Activated CD4-positive, alpha-beta T cell treated with anti-CD3 and anti-CD28 coated beads, Interleukin-2, Interleukin-4, amounts not matched to agents 100 ng/mL and 50 ng/mL, durations not matched to agents 16 hours and 8 hours (primary cell): ENCODE measurements at regions not wholly inside any gene's neighbourhood (a gene's known extent, or its start where the extent isn't known, plus 50 kb on each side); places are given as distances from the start of the nearest gene placed in this dataset.

Source experiments
- DNase-seq: peaks from one replicate; pipeline ENCODE4 v3.0.0-alpha.2; 2020; ENCODE audit warnings: low spot score

DNA sequence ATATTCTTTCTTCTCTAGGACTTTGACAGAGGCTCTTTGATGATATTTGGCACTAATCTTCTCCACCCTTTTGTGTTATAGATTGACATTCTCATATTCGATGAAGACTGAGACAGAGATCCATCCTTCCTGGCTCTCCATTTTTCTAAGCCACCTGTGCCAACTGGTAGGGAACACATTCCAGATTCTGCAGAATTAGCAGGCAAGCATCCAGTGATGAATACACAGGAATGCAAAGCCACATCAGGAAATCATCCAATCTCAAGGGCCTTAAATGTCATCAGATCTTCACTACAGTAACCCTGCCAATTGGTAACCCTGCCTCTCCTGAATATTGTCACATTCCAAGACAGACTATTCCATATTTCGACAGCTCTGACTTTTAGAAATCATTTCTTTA is 718.4 kb upstream of the API5 start:
- DNase-seq = no peak

DNA sequence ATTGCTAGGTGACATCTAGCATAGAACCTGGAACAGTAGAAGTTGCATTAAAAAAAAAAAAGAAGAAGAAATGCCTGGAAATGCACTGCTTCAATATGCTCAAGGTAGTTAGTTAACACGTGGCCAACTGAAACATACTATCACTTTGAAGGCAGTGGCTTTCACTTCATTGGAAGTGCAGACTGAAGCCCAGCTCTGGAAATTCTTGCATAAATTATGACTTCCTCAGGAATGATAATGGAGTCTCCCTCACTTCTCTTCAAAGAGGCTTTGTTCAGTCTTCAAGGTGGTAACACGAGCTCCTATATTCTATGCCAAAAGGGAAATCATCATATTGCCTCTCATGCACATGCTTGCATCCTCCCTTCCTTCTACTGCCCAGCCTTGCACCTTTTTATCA is 715.9 kb upstream of the API5 start:
- no peak for DNase-seq

DNA sequence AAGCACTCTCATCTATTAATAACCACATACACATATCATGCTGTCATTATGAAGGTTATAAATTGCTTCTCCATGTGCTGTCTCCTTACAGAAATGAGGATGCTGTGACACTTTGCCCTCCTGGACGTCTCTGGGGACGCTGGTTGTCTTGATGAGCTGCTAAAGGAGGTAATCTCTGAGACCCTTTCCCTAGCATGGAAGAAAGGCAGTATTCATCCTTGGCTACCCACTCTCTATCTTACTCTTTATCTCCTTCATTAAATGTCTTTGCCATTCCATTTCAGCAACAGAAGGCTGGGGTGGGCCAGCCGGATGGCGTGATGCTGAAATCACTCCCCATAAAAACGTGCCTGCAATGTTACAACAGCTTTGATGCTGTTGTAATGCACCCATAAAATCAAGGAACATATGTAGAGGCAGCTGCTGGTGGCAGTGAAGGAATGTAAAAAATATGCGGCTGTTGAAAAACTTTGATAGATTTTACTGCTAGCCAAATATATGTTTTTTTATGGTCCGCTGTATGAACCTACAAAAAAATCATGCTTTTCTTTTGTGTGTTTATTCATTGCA is 715.1 kb upstream of the API5 start:
- DNase-seq = no peak

DNA sequence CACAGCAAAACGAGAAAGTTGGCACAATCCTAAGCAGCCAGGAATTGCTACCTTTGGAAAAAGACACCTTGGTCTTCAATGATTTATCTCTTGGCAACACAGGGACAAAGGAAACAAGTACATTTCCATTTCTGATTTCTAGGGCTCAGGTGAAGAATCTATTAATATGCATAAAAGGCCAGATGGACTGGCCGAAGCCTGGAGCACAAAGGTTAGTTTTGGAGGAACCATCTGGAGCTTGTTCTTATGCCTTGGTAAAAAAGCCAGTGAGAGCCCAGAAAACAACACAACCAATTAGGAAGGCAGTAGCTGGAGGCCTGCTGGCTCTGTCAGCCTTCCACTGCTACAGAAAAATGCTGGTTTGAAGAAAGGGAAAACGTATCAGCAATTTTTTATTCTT is 713.5 kb upstream of the API5 start:
- no peak for DNase-seq

DNA sequence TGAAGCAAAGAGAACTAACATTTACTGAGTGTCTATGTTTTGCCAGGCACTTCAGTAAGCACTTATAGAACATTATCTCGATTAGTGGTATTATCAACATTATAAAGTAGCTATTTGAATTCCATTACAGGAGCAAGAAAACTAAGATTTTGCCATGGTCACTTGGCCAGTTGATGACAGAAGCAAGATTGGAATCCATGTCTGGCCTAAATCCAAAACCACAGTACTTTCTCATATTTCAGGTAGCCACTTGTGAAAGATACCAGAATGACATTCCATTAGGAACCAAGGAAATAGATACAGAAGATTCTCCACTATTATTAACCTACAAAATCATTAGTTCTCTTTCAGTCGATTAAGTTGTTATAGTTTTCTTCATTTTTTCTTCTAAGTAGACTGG is 691.0 kb upstream of the API5 start:
- no peak for DNase-seq

DNA sequence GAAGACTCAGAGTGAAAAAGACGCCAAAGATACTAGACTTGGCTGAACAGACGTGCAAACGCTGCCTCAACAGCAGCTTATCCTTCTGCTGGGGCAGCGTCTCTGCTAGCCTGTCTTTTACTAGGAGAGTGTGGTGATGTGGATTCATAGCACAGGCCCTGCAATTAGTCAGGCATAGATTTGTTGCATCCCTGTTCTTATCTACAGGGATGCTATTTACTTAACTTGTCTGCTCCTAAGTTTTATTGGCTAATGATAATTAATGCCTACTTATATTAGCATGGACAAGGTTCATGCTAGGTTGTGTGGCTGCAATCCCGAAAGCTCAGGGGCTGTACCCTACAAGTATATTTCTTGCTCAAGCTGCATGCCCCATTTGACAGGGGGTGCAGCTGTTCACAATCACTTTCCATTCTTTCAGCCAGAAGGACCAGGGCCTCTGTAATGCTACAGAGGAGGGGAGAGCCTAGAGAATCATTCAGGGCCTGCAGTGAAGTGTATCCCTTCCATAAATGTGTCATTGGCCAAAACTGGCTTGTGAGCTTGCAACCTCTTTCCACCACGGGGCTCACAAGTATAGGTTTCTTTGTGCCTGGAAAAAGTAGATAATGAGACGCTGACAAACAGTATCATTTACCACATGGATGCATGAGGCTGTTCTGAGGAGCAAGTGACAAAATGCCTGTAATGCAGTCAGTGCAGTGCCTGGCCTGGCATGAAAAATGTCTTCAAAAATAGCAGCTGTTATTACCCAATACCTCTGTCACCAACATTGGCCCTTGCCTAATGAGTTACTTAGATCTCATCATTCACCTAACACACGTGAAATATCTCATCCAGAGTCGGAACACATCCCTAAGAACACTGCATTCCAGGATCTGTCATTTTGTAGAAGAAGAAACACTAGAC is 685.8 kb upstream of the API5 start:
- DNase-seq = no peak

DNA sequence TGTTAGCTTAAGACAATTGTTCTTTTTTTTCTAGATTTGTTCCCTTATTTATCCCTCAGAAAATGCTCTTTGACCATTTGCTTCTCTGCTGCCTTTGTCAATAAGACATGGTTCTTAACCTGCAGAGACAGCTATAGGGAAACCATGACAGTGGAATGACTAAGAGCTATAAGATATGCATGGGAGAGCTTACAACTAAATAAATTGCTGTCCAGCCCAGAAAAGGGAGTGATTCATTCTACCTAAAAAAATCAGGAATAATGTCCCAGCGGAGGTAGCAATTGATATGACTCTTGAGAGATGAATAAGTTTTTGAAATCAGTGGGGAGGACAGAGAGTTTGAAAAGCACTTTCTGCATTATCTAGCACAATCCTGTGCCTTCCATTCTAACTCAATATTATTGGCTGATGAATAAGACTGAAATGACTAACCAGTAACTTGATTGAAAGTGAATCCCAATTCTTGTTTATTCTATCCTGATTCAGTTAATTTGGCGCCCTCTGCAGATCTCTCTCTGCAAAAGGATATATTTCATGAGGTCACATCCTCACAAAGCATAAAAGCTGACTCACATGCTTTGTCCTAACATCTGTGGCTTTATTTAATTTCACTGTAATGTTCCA is 680.5 kb upstream of the API5 start:
- DNase-seq = peak; percentile 1

DNA sequence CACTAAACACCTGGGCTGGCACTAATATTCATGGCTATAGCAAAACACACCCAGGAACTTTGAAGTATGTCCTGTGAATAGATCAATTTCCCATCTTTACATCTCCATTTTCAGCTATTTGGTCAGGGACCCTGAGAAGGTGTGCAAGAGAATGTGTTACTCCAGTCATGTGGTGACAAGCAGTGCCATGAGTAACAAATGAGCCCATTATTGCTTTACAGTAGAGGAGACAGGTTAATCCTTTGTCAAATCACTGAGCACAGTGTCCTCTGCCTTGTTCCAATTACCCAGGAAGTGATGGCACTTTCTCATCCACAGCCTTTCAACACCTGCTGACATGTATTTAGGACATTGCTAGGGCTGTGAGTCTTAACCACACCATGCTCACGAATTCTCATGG is 664.8 kb upstream of the API5 start:
- no peak for DNase-seq

DNA sequence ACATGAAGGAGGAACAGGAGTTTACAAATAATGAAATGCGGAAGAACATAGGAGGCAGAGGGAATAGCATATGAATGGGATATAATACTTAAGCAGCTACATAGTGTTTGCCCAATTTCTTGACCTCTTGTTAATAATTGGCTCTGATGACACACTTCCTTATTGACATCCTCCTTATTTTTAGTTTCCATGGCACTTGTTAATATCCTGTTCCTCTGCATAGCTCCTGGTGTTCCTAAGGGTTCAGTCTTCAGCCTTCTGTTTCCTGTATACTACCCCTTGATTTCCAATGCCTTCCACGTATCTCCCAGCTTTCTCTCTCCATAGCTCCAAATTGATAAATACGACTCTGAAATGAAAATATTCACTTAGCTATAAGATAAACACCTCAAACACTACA is 663.8 kb upstream of the API5 start:
- DNase-seq = no peak

DNA sequence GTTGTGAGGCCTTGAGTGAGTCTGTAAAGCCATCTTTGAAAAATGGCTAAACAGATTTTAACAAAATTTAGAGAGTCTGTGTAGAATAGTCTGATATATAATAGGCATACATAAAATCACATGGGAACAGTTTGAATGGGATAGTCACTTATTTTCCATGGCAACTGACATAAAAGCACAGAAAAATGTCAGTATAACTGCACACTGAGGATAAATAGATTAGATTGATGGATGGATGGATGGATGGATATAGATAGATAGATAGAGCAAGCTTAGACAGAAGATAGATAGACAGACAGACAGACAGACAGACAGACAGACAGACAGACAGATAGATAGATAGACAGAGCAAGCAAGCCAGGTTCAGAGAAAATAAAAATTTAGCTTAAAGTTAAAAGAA is 660.2 kb upstream of the API5 start:
- DNase-seq = no peak

DNA sequence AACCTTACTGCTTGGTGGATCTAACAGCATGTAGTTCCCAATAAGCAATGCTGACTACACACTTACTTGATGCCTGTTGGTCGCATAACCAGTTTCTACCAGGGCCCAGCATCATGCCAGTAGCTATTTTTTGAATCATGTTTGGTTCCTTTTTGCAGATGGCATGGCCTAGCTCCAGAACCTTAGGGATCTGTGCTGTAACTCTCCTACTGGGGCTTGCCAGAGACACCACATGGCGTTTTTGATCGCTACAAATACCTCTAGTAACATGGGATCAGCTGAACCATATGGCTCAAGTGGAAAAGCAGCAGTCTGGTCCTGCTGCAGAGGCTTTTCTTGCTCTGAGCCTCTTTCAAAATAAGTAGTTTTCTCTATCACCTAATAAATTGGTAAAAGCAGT is 654.6 kb upstream of the API5 start:
- DNase-seq = no peak

DNA sequence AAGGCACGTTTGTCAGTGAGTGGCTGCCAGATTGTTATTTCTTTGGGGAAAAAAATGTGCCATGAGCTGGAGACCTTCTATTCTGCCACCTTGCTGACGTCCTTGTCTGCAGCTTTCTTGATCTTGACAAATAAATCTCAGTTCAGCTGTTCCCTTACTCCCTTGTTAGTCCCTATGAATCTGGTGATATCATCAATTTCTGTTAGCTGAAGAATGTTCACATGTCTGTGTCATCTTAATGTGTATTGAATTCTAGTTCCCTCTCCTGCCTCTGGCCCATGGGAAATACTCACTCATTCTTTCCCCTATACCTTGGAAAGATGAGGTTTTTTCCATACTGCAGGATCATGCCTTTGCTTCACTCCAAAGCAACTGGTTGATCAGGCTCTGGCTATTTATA is 649.9 kb upstream of the API5 start:
- no peak for DNase-seq

DNA sequence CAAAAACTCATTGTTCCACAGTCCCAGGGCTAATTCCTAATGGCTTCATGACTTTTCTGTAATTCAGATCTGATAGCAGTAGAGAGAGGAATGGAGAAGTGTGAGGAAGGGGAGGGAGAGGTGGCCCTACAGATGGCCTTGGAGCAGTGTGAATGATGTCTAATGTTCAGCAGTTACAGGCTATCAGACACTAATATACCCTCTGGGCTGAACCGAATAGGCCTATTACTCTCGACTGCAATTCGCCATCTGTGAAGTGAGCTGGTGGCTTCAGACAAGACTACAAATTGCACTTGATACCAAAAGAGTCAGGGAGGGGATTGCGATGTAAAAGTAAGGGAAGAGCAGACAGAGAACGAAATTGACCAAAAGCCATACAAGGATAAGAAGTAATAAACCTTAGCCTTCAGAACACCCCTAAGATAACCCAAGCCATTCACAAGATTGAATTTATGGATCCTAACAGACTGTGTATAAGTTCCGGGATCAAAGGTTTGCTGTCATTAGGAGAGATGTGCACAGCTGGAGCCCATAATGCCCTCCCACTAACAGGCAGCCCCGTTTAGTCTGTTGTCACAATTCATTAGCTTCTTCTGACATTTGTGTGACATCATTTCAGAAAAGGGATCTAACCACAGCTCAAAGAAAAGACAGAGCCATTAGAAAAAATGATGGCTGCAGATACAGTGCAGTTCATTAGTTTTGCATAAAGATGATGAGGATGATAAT is 642.4 kb upstream of the API5 start:
- no peak for DNase-seq

DNA sequence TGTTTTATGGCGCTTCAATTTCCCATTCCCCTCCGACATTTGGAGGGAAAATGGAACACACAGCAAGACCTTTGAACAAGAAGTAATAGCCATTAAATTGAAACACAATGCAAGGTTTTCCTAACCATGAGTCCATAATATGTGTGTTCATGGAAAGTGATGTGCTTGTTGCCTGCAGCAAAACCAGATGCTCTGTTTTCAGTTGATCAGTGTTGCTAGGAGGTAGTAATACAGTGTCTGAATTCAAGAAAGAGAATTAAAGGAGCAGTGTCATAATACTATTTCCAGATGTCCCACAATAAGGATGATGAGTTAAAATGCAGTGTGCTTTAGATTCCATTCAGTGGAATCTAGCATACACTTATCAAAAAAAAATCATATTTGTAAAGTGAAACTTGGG is 637.4 kb upstream of the API5 start:
- no peak for DNase-seq

DNA sequence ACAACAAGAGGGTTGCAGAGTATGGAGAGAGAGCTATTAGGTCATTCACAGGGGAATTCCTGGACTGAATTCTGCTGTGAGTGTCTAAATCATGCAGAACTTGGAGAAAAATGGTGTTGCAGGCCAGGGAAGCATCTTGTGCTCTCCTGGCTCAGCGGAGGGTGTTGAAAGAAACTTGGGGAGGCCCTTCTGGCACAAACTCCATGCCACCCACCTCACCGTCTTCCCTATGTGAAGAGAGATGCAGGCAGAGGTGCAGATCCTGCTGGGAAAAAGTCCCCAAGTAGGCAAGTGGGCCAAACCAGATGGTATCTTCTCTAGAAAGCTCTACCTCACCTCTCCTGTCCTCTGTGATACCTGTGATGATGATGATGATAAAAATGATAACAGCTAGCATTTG is 604.3 kb upstream of the API5 start:
- no peak for DNase-seq

DNA sequence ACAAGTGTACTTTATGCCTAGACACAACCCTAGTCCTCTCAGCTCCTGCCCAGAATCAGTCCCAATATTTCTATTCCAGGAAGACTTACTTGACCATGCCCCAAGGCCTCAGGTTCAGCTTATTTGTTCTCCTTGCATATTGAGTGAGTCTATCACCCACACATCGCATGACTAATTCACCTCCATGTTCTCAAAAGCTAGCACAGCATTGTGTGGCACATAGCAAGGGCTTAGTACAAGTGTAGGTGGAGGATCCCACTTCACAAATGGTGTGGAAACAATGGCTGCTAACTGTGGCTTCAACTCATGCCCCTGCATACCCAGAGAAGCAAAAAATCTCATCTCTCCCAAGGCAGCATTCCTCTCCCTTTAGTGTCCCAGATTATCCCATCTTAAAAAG is 602.6 kb upstream of the API5 start:
- DNase-seq = no peak

DNA sequence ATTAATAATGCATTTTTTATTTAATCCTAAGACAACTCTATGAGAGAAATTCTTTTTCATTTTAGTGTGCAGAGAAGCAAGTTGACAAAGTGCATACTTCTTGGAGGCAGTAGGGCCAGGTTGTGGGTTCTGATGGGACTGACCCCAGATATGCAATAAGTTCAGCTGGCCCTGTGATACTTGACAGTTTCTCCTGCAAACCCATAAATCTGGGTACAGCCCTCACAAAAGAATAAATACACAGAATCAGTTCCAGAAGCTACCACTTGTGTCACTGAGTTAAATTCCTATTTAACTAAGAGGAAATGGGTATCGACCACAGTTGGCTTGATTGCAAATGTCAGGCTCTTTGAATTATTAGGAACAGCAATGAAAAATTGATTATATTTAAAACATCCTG is 598.5 kb upstream of the API5 start:
- DNase-seq = no peak

DNA sequence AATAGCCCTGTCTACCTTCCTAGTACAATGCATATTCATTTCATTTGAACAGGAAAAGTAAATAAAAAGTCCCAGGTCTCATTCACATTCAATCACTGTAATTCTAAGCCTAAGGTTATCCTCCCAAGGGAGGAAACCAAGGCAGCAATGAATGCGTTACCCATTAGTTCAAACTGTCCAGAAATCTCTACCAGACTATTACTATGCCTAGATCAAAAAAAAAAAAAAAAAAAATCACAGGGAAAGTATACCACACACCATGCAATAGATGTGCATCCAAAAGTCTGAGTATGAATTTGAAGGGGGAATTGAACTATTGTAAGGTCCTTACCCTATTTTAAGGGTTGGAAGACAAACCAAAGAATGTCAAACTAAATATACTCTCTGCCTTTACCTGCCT is 598.0 kb upstream of the API5 start:
- no peak for DNase-seq

DNA sequence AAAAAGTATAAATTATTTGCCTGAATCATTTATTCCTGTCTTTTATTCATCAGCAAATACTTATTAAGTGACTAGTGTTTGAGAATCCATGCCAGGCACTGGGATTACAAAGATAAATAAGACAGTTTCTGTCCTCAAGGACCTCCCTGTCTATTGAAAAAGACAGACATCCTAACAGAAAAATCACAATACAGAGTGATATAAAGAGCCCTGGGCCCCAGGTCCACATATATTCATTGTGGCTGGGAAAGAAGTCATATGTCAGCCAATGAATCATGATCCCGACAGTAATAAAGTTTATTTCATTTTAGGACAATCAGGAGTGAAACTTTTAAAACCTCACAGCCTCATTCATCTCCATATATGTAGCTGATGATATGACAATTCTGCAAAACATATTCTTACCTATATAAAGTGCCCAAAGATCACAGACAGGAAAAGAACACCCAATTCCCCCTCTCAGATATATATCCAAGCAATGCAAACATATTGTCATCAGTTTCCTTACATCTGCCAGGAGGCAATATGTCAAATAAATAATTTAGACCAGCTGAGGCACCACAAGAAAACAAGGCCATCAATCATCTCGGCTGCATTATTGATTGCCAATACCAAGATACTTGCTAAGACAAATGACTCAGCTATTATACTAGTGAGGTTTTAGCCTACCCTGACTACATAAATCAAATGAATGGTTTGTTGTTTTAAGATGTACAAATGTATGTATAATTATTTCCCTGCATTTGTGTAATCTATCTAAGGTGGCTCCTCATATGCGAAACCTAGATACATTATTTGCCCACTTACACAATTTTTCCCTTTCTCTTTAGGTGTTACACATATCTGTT is 590.9 kb upstream of the API5 start:
- DNase-seq = no peak

DNA sequence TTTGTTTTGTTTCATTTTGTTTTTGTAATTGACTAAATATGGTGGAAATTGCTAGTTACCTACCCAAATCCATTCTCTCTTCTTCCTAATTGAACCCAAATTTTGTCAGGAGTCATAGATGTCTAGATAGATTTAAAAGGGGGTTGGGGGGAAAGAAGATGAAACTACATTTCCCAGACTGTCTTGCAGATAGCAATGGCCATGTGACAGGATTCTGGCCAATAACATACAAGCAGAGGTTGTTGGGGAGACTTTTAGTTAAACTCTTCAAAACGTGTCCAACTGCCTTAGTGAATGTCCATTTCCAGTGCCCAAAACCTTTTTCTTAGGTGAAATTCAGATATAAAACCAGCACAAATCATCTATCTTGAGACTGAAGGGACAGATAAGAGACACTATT is 583.9 kb upstream of the API5 start:
- DNase-seq = no peak

DNA sequence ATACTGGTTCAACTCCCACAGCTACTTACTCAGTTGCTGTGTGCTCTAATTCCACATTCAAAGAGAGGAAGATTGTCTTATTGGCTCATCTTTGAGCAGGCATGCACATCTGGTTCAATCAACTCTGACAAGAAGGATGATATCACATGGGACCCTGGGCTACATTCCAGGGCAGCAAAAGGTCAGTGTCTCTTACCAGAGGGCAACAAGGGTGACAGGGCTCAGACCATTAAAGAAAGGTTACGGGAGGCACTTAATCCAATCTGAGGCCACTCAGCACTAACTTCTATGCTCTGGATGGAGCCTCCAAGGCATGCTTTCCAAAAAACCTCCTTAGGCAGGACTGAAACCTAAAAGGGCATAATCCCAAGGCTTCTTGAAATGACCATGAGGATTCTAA is 549.4 kb upstream of the API5 start:
- DNase-seq = no peak

DNA sequence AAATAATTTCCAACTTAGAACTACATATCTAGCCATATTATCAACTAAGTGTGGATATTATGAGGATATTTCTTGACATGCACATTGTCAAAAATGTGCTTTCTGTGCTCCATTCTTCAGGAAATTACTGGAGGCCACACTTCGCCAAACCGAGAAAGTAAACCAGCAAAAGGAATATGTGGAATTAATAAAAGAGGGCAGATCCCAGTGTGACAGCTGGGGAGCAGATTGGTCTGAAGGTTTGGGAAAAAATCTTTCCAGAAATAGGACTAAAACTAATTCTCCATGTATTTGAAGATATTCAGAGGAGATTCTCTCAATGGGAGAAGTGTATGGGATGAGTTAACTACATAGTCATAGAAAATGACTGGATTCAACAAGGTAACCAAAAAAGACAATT is 546.9 kb upstream of the API5 start:
- DNase-seq = no peak
